ENCODE measurements at regions not wholly inside any gene's neighbourhood (a gene's known extent, or its start where the extent isn't known, plus 50 kb on each side); places are given as distances from the start of the nearest gene placed in this dataset.

DNA sequence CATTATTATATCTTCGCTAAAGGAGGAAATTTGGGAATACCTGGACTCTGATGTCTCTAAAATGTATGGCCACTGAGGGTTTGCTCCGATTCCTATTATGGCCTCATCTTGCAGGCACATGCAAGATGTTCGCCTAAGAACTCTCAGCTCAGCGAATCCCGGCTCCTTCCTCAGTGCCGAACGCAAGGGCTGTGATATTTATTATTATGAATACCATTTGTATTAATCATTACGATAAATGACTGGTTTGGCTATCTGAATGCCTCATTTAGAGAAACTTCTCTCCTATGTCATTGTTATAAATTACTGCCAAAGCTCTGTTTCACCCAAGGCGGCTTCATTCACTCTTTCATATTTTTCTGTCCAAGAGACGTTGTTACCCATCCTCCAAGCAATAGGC is 369.7 kb upstream of the TSHZ3 start:
- DNase-seq = no peak

DNA sequence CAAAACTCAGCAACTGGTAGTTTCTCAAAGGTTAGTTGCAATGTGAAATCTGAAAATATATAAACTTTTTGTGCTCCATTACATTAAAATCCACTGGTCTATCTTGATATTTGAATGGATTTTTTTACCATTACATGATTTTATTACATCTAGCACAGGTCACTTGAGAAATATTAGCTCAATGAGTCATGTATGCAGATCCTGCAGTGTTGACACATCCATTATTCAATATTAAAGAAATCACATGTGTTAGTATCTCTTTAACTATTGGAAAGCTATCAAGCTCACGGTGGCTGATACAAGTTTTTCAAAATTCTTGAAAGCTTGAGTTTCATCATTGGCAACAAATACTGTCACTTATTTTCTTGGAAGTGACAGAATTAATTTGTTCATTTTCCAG is 373.9 kb upstream of the TSHZ3 start:
- DNase-seq = no peak

DNA sequence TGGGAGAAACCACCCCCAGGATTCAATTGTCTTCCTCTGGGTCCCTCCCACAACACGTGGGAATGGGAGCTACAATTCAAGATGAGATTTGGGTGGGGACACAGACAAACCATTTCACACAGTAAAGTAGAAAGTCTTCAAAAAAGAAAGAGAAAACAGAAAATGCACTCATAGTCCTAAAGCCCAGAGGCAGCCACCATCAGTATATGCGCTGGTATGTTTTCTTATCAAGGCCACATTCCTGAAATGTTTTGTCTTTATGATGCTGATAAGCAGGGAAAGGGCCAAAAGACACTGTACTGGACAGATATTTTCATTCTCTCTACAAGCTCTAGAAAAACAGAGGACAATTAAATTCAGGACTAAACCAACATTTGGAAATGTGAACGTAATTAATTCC is 375.8 kb upstream of the TSHZ3 start:
- DNase-seq = no peak

DNA sequence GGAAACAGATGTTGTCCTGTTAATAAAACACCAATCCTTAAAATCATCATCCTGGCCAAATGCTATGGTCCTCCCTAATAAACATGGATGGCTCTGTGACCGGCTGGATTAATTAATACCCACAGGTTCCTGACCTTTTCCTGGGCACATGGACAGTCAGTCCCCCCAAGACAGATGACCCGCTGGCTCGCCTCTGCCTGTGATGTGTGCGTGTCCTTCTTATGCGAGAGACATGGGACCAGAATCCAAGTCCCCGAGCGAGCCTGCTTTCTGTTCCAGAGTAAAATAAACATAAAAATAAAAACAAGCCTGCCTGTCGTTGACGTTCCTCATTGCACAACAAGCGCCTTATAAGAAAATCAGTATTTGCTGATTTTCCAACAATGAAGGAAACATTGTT is 378.3 kb upstream of the TSHZ3 start:
- no peak for DNase-seq

DNA sequence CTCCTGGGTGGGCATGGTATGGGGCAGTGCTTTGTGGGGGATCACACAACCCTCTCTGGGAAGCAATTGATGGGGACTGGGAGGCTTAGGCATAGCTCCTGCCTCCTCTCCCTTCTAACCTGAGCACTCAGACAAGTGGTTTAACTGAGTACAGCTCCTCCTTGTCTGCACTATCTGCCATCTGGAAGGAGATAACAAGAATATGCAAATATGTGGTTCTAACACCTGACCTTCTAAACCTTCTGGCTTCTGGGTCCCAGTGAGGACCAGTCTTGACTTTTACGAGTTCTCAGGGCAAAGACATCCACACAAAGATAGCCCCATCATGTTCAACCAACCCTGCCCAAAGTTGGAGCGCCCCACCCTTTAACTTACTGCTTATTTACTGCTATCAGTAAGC is 381.0 kb upstream of the TSHZ3 start:
- no peak for DNase-seq

DNA sequence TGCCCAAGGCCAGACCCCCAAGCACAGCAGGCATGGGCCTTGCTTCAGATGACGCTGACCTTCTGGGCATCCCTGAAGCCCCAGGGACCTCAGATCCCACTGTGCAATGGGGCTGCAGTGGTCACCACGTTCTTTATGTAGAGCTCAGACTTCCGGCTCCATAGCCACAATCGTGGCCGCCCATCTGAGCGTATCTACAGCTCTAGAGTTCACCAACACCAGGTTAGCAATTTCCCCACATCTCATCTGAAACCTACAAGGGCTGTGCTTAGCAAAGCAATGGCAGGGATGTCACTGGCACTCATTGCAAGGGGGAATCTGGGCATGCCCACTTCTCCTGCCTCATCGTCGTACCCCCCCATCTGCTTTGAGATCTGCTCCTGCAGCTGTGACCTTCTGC is 384.4 kb upstream of the TSHZ3 start:
- DNase-seq = no peak

DNA sequence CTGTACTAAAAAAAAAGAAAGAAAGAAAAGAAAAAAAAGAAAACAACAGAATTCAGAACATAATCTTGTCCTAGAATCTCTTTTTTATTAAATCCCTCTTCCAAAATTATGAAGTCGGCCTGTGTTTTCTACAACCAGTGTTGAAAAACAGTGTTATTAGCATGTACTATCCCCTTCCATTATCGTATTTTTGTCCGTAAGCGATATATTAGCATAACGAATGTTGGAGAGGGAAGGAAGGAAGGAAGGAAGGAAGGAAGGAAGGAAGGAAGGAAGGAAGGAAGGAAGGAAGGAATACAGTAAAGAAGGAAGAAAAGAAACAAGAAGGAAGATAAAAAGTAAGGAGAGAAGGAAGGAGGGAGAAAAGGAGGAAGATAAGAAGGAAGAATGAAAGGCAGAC is 393.0 kb upstream of the TSHZ3 start:
- DNase-seq = no peak

DNA sequence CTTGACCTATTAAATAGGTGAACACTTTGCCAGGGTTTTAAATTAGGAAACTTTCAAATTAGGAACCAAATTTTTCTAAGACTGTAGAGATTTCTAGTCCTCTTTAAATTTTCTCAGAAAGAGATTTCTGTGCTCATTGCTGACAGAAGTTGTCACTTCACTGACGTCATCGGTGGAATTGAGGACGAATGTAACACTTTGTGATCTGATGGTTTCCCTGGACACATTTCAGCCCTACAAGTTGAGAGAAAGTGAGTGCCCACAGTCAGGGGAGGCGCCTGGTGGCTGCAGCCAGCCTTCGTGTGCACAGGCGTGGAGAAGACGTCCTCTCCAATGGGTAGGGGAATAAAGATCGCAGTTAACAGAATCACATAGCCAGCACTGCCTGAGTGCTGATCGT is 396.5 kb upstream of the TSHZ3 start:
- DNase-seq = no peak

DNA sequence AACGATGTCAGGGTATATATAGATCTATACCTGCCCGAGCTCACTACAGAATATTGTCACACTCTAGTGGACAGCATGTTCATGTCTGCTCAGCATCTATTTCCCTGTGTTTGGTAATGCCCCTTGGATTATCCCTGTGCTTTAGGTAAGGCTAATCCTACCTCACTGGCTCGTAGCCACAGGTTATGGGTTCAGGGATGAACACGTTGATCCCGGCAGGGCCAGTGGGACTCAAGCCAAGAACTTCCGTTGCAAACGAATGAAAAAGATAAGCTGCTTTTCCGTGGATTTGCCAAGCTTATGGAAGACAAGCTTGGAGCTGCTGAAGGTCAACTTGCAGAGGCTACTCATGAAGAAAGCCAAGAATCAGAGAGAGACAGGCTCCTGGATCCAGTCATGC is 400.0 kb upstream of the TSHZ3 start:
- DNase-seq = no peak

DNA sequence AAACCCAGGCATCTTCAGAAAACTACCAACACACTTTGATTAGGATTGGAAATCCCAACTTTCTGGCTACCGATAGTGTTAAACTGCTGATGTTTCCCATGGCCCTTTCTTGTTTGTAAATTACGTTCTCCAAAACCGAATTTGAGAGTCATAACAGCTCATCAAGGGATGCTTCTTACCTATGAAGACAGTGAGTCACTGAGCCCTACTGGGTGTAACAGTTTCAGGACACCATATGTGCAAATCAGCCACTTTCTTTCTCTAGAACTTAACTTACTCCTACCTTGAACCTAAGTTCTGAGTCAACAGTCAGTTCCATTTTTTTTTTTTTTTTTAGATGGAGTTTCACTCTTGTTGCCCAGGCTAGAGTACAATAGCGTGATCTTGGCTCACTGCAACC is 410.1 kb upstream of the TSHZ3 start:
- no peak for DNase-seq

DNA sequence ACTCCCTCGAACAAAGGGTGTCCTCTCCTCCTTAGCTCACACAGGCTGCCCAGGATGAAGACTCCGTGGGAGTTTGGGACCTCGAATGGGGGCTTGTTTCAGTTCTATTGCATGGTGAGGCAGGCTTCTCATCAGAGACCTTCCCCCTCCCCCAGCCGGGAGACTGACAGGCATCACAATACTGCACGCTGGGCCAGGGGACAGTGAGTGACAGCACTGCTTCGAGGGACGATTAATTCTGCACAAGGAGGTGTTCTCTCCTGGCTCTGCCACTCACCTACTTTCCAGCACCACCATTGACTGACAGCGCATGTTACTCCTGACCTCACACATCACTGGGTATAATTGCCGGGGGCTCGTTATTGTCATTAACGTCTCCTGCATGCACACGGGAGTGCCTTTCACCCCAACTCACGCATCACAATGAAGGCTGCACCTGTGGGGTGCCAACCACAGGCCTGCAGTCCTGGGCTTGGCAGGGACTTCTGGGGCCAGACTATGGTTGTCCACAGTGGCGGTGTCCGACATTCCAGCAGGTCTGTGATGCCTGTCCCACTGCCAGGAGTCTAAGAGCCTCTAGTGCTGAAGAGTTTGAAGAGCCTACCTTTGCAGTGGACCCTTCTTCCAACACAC is 412.2 kb upstream of the TSHZ3 start:
- no peak for DNase-seq

DNA sequence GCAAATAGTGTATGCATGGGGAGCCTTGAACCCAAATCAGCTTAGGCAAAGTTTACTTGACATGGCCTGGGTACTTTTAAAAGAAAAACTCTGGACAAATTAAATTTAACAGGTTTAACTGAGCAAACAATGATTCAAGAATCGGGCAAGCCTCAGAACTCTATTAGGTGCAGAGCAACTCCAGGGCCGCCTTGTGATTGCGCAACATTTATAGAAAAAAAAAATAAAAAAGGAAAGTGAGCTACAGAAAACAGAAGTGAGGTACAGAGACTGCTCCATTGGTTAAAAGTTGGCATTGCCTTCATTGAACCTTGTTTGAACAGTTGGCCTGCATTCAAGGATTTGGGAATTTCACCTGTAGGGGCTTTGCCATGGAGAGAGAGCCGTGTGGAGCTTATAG is 421.0 kb upstream of the TSHZ3 start:
- no peak for DNase-seq

DNA sequence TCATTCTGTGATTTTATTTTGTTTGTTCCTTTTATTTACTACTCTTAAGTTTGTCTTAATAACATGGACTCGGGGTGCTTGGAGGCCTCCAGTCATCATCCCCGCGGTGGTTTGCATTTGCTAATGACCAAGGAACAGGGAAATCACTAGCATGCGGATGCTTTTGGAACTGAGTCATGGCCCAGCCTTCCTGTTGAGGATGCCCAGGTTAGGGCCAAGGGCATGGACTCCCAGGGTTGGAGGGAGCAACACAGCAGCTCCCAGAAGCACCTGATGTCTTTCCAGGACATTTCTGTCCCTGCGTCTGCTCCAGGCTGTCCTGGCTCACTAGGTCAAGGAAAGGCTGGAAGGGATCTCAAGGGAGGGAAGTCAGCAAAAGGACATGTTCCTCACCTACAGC is 423.7 kb upstream of the TSHZ3 start:
- DNase-seq = no peak

DNA sequence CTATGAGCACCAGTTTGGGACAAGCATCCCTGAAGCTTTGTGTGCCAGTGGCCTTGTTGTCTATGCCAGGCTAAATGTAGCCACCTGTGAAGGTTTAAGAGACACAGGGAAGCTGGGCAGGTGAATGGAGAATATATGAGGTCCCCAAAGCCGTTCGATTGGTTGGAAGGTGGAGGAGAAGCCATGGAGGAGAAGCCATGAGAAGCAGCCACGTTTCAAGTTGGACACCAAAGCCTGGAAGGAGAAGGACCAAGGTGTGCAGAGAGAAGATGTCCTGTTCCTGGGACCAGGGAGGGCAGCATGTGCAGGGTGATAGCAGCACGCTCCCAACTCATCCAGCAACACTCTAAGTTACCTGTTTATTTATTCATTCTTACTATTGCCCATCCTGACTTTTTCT is 432.3 kb upstream of the TSHZ3 start:
- no peak for DNase-seq

DNA sequence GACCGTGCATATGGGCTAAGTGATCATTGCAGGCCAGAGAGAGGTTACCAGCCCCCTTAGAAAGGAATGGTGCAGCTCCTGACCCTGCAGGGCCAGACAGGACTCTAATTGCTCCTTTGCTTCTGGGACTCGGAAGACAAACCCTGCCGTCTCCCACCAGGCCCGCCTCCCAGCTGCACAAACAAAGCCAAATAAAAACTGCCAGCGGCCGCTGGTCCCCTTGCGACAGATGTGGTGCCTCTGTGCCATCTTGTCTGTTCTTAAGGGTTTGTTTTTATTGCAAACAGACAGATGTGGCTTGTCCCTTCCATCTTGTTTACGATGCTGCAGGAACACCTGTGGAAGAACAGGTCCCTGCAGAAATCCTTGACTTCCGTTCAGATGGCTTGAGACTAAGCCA is 434.4 kb upstream of the TSHZ3 start:
- DNase-seq = no peak

DNA sequence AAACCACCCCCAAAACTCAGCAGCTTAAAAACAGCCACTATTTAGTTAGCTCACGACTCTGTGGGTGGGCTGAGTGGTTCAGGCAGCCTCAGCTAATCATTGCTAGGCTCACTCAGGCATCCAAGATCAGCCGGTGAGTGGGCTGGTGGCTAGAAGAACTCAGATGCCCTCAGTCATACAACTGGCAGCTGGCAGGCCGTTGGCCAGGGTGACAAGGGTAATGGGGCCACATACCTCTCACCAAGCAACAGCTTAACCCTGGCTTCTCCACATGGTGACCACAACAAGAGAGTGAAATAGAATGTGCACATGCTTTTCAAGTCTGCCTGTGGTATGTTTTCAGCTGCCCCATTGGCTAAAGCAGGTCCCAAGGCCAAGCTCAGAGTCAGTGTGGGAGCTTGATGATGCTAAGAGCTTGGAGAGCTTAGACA is 435.4 kb upstream of the TSHZ3 start:
- DNase-seq = no peak

DNA sequence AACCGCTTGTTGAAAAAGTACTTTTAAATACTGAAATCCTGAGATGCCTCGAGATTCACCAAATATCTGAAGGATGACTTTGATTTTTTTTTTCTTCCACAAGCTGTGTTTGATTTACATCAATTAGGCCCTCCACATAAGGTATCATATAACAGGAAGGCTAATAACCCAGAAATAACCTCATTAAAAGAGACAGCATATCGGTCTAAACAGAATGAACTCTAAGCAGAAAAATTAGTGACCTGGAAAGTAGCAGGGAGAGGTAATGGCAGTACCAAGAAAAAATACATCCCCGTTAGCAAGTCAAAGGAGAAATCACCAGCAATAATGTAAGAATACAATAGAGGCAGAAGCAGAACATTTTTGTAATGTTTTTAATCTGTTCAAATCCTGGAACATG is 452.4 kb upstream of the TSHZ3 start:
- DNase-seq = no peak

DNA sequence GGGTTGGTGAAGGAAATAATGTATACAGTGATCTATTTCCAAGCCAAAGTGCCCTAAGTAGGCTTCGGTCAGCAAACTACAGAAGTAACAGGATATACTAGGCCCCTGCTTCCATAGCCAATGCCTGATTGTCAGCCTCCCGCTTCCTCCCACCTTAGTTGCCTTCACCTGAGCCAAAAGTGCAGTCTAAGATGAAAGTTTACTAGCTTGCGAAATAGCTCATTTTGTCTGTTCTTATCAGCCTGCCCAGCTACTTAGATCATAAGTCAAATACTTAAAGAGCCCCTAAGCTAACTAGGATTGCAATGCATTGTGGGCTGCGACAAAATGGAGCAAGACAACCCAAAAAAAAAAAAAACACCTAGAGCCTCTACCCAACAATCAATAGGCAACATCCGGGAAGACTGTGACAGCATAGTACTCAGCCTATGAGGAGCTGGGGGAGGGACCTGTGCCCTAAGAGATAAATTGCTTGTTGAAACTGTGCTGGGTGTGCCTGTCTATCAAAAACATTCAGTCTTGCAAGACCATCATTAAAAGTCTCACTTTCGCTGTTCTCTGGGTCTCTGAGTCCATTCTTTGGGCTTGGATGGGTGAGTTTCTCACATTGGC is 454.7 kb upstream of the TSHZ3 start:
- no peak for DNase-seq

DNA sequence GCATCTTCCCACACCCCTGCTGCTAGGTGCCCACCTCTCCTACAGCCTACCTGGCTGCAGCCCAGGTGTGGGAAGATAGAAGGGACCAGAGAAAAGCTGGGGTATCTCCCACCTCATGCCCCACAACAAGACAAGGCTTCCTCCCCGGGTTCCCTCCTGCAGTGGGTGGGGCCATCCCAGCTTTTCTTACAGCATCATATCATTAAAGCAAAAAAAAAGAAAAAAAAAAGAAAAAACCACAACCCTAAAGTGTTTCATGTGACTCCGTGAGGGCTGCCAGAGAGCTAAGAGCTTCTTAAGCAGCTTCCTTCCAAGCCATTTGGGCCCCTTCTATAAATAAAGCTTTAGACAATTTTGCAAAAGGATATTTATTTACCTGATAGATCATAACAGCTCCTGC is 455.4 kb upstream of the TSHZ3 start:
- no peak for DNase-seq

DNA sequence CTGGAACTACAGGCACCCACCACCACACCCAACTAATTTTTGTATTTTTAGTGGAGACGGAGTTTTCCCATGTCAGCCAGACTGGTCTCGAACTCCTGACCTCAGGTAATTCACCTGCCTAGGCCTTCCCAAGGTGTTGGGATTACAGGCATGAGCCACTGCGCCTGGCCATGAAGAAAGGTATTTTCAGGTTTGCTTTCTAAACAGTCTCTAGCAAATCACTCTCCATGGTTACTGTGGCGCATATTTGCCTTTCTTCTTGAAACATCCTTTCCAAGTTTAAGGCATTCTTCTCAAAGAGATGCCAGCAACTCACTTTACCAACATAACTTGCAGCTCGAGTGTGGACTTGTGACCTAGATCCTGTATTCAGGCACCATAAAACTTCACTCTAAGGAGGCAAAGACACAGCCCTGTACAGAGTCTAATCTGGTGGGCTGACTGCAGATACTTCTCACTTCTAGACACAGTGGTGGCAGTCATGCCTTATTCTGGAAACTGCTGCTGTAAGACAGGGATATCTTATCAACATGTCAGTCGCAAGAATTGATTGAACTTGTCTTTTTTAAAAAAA is 461.4 kb upstream of the TSHZ3 start:
- DNase-seq = no peak

DNA sequence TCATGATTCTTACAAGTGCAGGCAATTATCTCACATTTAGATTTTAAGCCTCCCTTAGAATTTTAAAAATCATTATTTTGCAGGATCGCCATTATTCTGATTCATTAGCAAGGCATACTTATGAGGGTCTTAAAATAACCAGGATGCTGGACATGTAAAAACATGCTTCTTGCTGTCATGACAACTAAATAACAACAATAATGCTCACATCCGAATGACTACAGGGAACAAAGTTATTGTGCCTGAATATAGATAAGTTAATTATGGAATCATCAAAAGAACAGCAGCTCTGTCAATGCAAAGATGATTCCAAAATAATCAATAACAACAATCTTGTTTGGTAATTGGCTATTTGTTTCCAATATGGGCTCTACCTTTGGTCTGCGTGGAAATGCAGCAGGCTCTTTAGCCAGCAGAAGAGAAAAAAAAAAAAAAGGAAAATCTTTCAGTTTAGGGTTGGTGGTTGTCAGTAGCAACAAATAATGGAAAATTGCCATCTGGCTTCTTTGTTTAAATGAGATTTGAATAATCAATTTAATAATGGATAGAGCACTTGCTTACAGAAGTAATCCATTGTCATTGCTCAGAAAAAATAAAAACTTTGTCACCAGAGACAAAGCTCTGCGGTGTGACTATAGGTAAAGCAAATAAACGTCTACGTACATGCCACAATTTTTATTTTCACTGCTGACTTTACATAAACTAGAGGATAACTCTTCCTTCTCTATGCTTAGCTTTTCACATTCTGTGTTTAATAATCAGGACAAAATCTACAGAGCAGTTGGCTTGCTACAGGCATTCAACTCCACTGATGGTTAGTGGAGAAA is 468.9 kb upstream of the TSHZ3 start:
- no peak for DNase-seq

DNA sequence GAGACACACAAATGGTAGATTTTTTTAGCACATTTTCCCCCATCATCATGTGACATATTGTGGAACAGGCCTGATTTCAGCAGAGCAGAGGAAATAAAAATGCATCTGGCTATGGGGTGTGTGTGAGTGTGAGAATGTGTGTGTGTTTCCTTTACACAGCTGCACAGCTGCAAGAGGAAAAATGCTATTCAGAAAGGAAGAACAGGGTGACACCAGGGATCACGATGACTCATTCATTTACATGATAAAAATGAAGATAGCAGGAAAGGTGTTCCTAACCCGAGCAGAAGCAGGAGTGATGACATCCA is 469.5 kb upstream of the TSHZ3 start:
- DNase-seq = no peak

DNA sequence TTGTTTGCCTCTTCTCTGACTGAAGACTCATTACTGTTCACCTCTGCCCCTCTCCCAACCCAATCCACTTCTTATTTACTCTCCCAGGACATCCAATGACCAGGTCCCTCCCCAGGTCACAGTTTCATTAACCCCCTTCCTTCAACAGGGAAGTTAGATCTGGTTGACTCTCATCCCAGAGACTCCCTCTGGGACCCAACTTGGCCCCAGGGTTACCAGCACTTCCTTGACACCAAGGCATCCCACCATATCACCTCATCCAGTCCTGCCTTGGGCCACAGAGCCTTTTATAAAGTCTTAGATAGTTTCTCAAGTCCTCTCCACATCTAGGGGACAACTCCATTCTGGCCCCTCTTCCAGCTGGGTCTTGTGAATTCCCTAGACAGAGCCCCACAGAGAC is 470.6 kb upstream of the TSHZ3 start:
- no peak for DNase-seq

DNA sequence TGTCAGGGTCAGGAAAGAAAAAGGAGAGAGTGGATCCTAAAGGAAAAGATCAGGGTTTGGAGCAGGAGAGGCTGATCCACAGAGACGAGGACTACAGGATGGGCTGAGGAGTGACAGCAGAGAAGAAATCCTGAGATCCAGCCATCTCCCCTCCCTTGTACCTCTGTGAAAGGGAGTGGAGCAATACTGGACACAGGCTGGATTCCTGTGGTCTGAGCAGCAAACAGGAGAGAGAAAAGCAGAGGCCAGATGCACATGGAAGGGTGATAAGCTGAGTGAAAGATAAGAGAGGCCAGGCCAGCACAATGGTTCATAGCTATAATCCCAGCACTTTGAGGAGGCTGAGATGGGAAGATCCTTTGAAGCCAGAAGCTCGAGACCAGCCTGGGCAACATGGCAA is 472.1 kb upstream of the TSHZ3 start:
- DNase-seq = no peak
